HG03095 (cell line): ENCODE measurements at regions not wholly inside any gene's neighbourhood (a gene's known extent, or its start where the extent isn't known, plus 50 kb on each side); places are given as distances from the start of the nearest gene placed in this dataset.
A peak's percentile ranks its signal among the peaks of the same experiment; 100 is the strongest.

Source experiments
- ATAC-seq: cut with Tn5 transposase; IDR thresholded peaks from one replicate; pipeline ENCODE4 v1.9.1; 2021; ENCODE audit warnings: moderate library complexity; ENCODE audit not compliant: unreplicated experiment

DNA sequence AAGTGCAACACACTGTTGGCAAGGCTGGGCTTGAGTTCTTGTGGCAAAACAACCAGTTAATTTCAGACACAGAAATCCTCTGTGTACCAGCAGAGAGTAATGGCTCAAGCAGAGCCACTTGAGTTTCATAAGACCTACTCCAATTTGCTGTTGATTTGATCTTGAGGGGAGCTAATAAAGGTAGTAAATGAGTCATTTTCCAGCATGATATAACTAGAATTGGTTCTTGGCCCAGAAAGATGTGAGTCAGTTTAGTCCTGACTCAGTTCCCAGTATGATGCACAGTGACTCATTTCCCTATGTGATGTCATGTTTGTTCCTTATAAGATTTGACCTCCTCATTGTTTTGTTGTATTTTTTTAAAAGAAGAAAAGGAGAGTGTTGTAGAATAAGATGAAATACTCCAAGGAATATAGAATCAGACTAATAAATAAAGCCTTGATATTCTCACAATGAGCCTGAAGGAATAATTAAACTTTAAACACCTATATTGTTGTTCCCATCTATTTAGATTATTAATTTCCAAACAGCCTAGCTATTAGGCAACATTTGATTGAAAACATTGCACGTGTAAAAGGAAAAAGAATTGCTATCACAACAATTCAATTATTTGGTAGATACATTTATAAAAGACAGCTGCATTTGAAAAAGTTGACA is 186.2 kb downstream of the REEP3 start:
- ATAC-seq, result no peak

DNA sequence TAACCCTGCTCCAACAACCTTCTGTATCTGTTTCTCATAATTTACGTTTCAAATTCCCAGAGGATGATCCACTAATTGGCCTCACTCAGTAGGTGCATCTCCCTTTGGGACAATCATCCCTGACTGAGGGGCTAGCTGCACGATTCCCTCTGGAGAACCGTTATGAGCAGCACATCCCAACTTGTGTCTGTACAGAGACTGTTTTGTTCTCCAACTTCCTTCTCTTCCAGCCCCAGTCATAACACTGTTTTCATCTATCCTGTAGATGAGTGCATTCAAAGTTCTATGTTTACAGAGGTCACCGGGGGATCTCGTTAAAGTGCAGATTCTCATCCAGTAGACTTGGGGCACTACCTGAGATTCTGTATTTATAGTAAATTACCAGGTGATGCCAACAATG is 187.2 kb downstream of the REEP3 start:
- ATAC-seq, result no peak

DNA sequence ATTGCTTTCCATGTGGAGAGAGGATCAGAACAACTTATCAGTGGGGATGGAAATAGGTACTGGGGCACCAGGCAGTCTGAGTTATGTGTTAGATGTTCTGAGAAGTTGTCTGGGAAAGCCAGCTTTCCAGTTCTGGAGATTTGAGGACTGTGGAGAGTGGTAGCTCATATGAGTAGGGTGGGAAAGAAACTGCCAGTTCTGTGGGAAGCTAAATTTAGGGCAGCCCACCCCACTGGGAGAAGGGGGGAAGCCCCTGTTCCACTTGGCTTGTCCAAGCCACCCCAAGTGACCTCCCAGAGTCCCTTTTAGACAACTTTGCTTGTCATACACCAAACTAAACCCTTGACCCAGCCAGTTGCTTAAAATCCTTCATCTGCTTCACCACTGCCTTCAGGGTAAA is 189.5 kb downstream of the REEP3 start:
- no peak for ATAC-seq

DNA sequence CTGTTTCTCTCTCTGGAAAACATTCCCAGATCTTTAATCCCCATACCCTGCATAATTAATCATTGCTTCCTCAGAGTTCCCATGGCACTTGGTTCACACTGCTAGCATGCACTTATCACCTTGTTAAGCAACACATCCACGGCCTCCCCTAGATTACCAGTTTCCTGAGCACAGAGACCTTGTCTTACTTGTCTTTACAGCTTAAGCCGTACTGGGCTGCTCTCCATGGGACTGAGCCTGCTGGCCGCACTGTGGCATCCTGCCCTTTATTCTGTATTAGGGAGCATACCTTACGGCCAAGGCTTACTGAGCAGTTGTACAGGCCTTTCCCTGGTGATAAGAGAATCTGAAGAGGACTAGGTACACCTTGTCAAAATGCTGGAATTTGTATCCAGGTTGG is 190.2 kb downstream of the REEP3 start:
- no peak for ATAC-seq

DNA sequence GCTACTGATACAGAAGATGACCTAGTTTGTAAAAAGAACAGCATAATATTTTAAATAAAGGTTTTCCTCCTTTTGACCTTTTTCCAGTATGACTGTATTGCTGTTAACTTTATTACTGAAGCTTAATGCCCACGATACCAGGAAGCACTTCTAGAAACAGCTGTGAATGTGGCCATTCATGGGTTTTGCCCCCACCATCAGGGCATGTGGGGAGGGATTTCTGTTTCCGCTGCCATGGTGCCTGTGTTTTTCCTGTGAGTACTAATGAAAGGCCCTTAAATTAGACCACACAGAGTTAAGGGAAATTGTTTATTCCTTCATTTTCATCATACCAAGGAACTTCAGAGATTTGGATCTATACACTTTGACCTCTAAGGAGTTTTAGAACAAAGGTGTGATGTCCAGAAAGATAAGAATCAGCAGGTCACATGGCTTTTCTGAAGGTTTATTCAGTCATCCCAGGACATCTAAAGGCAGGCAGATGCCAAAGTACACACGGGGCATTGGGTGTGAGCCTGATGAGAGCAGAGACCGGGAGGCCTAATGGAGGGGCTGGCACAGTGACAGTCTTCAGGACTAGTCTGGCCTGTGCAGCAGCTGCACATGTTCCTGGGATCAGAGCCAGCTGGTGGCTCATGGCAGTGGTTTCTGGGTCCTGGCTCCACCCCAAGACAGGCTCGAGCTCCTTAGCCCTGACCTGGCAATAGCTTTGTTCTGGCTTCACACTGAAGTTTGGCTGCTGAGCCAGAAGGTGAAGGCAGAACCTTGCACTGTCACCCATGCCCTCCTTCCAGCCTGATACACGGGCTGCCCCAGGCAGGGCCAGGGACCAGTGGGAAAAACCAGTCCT is 190.9 kb downstream of the REEP3 start:
- ATAC-seq, result no peak

DNA sequence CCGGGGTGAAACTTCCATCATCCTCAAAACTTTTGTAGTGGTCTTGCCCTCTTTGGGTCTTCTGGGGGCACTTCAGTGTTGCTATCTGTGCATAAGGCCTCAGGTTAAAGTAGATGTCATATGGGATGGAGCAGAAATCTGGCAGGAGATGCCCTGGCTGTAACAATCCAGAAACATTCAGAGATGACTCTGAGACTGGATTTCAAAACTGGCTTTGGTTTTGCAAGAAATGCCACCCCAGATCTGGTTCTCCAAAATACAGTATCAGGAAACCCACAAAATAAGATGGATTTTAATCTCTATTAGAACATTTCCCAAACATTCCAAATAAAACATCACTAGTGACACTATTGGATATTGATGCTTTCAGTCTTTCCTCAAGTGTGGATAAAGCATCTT is 191.5 kb downstream of the REEP3 start:
- no peak for ATAC-seq

DNA sequence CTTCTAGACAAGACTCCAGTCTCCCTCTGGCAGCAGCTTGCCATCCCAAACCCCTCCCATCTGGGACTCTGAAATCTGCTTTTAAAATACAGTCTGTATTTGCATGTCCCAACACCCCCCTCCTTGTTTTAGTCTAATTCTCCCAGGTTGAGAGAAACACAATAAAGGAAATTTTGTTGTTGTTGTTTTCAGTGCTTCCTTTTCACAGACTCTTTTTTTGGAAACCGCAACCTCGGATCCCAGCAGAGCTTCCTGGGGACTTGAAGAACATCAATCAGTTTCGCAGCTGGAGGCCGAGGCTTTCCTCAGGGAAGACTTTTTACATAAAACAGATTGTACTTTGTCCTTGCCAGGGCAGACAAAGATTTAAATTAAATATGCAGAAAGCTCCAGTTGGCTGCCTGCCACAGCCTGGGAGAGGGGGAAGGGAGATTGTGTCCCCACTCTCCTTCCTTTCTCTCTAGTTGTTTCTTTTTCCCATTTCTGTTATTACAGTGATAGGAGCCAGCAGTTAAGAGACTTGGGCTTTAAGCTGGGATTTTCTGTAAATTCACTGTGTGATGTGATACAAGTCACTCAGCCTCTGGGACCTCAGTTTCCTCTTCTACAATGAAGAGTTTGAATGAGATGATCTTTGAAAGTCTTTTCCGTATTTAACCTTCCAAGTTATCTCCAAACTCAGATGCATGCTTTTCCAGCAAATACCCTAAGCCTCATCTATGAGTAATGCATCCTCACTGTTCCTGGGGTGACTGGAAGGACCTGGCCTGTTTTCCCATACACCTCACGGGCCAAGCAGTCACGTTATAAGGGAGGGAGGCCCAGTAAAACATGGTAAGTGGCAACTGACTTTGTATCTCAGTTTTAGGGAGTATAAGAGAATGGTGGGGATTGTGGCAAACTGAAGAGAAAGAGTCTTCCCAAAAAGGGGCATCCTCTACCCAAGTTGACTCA is 192.3 kb downstream of the REEP3 start:
- no peak for ATAC-seq

DNA sequence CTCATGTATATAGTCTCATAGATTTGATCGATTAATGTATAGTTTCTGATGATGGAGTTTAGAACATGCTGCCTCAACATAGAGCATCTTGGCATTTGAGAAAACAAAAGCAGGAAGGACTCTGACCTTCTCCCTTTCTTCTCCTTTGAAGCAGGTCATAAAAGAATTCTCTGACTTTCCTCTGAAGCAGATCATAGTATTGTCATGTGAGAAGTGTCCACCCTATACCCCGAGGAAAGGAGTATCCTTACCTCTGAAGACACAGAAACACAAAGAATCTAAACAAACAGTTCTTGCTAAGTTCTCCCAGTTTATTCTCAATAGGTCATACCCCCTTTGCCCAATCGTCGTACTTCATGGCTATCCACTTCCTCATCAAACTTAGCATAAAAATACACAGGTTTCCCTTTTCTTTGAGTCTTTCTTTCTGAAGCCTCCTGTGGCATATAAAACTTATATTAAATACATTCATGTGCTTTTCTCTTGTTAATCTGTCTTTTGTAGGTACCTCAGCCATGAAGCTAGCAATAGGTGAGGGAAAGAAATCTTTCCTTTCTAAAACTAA is 194.9 kb downstream of the REEP3 start:
- no peak for ATAC-seq

DNA sequence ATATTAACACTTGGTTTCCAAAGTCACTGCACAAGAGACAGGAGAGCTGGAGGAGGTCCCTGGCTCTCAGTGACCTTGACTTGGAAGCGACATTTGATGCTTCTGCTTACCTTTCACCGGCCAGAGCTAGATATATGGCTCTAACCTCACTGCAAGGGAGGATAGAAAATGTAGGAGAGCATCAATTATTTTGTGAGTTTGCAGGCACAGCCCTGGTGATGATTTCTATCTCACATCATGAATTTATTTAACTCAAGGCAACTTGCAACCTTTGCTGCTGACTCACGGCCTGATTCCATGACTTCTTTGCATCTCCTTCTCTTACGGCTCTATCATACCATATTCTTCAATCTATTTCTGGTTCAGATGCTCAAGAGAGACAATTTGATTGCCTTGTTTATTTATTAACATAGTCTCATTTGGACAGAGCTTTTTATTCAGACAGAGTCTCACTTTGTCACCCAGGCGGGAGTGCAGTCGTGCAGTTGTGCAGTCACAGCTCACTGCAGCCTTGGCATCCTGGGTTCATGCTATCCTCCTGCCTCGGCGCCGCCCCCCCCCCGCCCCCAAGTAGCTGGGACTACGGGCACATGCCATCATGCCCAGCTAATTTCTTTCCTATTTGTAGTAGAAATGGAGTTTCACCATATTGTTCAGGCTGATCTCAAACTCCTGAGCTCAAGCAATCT is 196.0 kb downstream of the REEP3 start:
- ATAC-seq, result no peak

DNA sequence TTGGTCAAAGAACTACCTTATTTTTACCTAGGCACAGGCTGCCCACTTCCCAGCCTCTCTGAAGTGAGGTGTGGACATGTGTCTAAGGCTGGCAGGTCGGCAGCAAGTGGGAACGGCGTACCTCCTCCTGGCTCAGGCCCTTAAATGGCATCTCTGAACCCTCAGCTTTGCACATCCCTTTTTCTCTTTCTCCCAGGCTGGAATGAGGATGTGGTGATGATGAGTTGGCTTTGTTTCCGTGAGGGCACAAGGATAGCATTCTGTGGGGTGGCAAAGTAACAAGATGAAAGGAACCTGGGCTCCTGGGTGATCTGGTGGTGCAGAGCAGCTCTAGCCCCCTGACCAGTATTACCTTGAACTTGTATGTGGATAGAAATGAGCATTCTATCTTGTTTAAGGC is 196.8 kb downstream of the REEP3 start:
- no peak for ATAC-seq

DNA sequence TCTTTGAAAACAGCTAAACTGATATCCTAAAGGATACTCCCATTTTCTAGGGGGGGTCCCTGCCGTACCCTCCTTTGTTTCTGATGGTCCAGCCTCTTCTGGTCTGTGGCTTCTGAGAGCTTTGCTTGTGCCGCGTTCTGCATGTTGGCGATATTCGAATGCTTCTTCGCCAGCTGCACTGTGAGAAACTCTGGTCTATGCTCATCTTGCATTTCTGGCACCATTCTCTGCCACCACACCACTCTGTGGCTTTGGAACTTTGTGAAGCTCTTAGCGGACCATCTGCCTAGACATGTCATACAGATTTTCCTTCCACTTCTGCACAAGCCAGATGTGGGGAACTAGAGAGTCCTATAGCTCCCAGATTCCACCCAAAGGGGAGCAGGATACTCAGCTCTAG is 197.2 kb downstream of the REEP3 start:
- ATAC-seq, result no peak

DNA sequence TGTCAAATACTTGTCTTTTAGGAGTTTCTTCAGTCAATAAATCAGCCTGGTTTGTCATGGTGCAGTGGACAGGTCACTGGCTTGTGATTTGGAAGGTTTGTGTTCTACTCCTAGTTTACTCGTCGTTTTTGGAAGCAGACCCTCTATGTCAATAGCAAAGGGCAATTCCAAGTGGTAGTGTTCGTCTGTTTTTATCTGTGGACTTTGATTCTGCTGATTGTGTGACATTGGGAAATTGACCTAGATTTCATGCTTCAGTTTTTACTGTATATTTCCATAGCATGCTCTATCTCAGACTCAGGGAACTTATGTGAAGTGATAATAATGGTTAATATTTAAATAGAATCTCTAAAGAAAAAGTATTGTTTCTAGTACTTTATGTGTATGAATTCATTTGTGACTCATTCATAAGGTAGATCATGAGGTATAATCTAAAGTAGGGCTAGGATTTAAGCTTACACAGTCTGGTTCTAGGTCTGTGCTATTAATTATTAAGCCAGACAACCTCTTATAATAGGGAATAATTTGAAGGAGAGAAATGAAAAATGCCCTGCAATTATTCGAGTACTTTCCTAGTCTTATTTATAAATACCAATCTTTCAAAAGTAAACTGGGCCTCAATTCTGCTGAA is 198.1 kb downstream of the REEP3 start:
- no peak for ATAC-seq

DNA sequence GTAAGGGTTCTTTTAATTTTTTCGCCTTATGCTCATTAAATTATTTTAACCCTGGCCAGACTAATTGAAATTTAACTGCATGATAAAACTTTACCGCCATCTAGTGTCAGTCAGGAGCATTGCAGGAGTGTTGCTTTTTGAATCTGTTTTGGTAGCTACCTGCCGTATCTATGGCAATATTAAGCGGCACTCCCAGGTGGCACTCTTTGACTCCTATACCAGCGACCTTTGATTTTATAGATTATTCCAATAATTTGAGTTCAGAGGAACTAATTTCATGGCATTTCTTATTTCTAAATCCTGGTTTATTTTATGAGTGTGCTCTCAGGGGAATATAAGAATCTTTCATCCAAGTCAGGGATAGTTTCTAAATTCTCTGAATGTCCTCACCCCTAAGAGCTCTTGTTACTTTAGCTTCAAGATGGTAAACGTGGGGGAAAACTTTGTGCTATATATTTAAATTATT is 198.9 kb downstream of the REEP3 start:
- peak; percentile 39 for ATAC-seq

DNA sequence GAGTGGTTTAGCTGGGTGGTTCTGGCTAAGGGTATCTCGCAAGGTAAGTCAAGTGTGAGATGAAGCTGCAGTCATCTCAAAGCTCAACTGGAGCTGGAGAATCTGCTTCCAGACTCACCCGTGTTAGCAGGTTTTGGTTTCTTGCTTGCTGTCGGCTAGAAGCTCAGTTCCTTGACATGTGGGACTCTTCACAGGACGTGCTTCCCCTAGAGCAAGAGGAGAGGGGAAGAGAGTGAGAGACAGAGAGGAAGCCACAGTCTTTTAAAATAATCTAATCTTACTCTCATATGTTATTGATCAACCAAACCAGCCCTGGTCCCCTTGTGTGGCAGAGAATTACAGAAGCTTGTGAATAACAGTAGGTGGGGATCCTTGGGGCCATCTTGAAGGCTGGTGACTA is 199.5 kb downstream of the REEP3 start:
- no peak for ATAC-seq

DNA sequence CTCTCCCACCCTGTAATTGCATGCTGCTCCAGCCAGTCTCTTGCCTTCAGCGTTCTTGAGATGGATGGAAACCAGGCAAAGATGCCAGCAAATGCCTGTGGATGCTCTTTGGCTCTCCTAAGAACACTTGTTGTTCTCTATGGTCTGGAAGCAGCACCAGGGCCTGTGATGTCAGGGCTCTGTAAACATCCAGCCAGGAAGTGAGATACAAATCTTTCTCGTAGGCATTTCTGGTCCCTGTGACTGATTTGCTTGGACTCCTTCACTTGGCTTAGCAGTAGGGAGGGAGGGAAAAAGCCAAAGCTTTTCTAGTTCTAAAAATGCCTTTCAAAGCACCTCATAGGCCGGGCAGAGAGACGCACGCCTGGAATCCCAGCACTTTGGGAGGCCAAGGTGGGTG is 201.3 kb downstream of the REEP3 start:
- ATAC-seq, result no peak

DNA sequence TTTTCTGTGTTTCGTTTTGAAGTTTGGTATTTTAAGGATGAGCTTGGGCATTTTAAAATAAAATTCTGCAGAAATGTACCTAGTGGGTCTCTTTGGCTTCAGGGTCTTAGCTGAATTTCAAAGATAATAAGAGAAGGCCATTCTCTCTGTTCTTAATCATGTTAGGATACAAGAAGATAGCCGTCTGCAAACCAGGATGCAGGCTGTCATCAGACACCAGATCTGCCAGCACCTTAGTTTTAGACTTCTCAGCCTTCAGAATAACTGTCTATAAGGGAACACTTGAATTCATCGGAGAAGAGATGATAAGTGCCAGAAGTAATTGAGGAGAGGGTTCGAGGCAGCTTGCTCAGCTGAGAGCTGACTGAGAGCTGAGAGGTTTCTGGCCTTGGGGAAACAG is 202.1 kb downstream of the REEP3 start:
- ATAC-seq, result no peak

DNA sequence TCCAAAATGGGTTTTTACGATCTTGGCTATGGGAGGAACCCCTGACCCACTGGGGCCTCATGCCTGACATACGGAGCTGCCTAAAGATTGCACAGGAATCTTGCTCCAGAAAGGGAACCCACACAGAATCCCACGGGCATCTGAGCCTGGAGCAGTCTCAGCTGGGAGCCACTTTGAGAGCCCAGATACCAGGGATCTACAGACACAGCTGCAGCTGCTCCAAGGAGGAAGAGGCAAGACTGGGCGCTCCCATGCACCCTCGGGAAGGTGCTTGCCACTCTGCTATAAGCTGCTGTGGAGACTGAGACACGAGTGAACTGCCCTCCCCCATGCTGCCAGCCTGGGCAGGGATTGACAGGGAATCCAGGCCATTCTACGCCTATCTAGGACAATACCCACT is 202.5 kb downstream of the REEP3 start:
- no peak for ATAC-seq

DNA sequence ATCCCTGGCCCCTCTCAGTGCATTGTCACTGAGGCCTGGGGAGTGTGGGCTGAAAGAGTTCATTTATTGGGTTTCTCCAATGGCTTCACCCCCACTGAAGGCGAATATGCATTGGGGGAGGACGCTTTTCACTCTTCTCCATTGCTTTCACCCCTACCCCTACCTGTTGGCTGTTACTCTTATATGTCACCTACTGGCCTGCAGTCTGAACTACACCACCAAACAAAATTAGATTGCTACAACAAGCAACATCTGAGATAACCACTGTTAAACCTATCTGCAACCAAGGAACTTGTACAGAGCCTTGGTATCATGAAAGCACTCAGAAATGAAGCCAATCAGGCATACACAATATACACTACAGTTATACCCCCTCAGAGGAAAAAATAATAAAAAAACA is 203.7 kb downstream of the REEP3 start:
- ATAC-seq, result no peak

DNA sequence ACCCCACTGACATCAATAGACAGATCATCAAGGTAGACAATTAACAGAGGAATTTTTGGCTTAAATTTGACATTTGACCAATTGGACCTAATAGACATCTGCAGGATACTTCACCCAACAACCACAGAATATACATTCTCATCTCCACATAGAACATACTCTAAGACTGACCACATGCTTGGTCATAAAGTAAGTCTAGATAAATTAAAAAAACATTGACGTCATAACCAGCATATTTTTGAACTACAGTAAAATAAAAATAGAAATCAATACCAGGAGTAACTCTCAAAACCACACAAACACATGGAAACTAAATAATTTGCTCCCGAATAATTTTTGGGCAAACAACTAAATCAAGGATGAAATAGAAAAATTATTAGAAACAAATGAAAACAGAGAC is 205.7 kb downstream of the REEP3 start:
- ATAC-seq, result no peak

DNA sequence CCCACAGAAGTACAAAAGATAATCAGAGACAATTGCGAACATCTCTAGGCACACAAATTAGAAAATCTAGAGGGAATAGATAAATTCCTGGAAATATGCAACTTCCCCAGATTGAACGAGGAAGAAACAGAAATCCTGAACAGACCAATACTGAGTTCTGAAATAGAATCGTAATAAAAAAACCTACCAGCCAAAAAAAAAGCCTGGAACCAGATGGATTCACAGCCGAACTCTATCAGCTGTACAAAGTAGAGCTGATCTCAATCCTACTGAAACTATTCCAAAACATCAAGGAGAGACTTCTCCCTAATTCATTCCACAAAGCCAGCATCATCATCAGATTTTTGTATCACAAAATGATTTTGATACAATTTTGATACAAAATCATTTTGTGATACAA is 206.4 kb downstream of the REEP3 start:
- ATAC-seq, result no peak
